Heart left ventricle (tissue), 16 donors: ENCODE measurements at regions not wholly inside any gene's neighbourhood (a gene's known extent, or its start where the extent isn't known, plus 50 kb on each side); places are given as distances from the start of the nearest gene placed in this dataset.

Experiments
- ATAC-seq, 4 donors: fragments of 200-7000 bp; cut with Tn5 transposase; one replicate each; pipeline ENCODE4 v1.9.1; 2020 to 2022; ENCODE audit warnings: moderate library complexity in 4 of 4, mild to moderate bottlenecking in 3 of 4, moderate number of reproducible peaks in 1 of 4
- DNase-seq, 5 donors: peaks; one replicate each; pipeline ENCODE4 v3.0.0-alpha.2; 2020
- H3K27ac ChIP-seq, 12 donors: fragments of 200-600 bp; sonication (generic) in 4 of 12; one replicate each; pipeline versions ENCODE4 v1.5.0 to v1.8.0; 2016 to 2022; ENCODE audit warnings: mild to moderate bottlenecking in 2 of 12
- H3K27me3 ChIP-seq, 9 donors: fragments of 200-600 bp; sonication (generic) in 2 of 9; one replicate each; pipeline versions ENCODE4 v1.5.1 to v1.8.0; 2016 to 2022; ENCODE audit warnings: mild to moderate bottlenecking in 3 of 9
- H3K36me3 ChIP-seq, 9 donors: fragments of 200-600 bp; sonication (generic) in 2 of 9; one replicate each; pipeline versions ENCODE4 v1.5.0 to v1.8.0; 2018 to 2022; ENCODE audit warnings: mild to moderate bottlenecking in 2 of 9
- H3K4me1 ChIP-seq, 12 donors: fragments of 200-600 bp; sonication (generic) in 4 of 12; one replicate each; pipeline versions ENCODE4 v1.5.0 to v1.8.0; 2016 to 2022; ENCODE audit warnings: mild to moderate bottlenecking in 3 of 12
- H3K4me3 ChIP-seq, 12 donors: fragments of 200-600 bp; sonication (generic) in 4 of 12; one replicate each; pipeline versions ENCODE4 v1.5.0 to v1.8.0; 2017 to 2022; ENCODE audit warnings: mild to moderate bottlenecking in 9 of 12, moderate library complexity in 4 of 12
- H3K9me3 ChIP-seq, 12 donors: fragments of 200-600 bp; sonication (generic) in 4 of 12; one replicate each; pipeline versions ENCODE4 v1.5.0 to v1.8.0; 2016 to 2022; ENCODE audit warnings: mild to moderate bottlenecking in 1 of 12
- POLR2A ChIP-seq, 2 donors: fragments of 450-650 bp; IDR thresholded peaks; one replicate each; pipeline ENCODE4 v1.6.1; 2017; ENCODE audit warnings: antibody characterized with exemption in 2 of 2, mild to moderate bottlenecking in 2 of 2, moderate library complexity in 2 of 2
- WGBS, 4 donors: extraction: QIAGEN DNeasy Blood & Tissue Kit in 2 of 4; methylation state at CpG; one replicate each; pipeline versions ENCODE4 v1.1.5 to v1.1.7; 2013 to 2018; 5-methylcytosine and 5-hydroxymethylcytosine counted together
- intact Hi-C, 10 donors: fragments of 100-400 bp; cut with DNase I; formaldehyde crosslinking; loops; one replicate each; pipeline versions ENCODE4 v1.11.1 to v1.14.2; 2022
- TF ChIP-seq, protein P1 (sequence below), 12 donors: fragments of 200-600 bp; sonication (generic) in 4 of 12; IDR thresholded peaks; one replicate each; pipeline versions ENCODE4 v1.5.0 to v1.8.0; 2018 to 2022; ENCODE audit warnings: antibody characterized with exemption in 12 of 12, mild to moderate bottlenecking in 5 of 12
- donor health status: ischemic (EF 13 %, LVEDD 7.1; RV severe dilation, severe dysfunction).
- donor health status: healthy with polysubstance abuse.
- donor health status: DM: no; HTN: yes; CAD: no.
- donor health status: DM: no; HTN: no; CAD: no.
- donor health status: ischemic (EF 25% LVEDD 6.9; RV normal size, moderate dysfunction).
- donor health status: ischemic (EF 25% LVEDD 5.7; RV mildly dilated, moderate dysfunction).
- donor health status: healthy.
- donor health status: DM: yes; HTN: yes; CAD: no.
- donor health status: ischemic (EF 35%, LVEDD 5.7; RV mildly dilated, moderate dysfunction).
- donor health status: nonischemic (EF 11% LVEDD 7.7; RV severe dilation, severe dysfunction).
- donor health status: DM: yes; HTN: yes; CAD: no.
- donor health status: PGD.
- donor health status: ischemic (EF 29% LVEDD 5.4; RV normal size, mild dysfunction).
- donor health status: nonischemic (EF 23%, LVEDD 6.1; RV moderate dilation, normal function).

GRCh38 chr20:12203399-12203798, 285.7 kb downstream of the BTBD3 start:
- no peaks in the 10 kb centered on the region for H3K36me3 ChIP-seq
- intact Hi-C loops, result loop anchor here in 6 of 10 donors (10.0 kb wide), 3 partner anchors 189 to 529 kb away; partner anchors contain the start of gene BTBD3 (in 1 of the 6)
- DNase-seq (no peak), ATAC-seq (no peak)
- TF ChIP-seq, protein P1, sequence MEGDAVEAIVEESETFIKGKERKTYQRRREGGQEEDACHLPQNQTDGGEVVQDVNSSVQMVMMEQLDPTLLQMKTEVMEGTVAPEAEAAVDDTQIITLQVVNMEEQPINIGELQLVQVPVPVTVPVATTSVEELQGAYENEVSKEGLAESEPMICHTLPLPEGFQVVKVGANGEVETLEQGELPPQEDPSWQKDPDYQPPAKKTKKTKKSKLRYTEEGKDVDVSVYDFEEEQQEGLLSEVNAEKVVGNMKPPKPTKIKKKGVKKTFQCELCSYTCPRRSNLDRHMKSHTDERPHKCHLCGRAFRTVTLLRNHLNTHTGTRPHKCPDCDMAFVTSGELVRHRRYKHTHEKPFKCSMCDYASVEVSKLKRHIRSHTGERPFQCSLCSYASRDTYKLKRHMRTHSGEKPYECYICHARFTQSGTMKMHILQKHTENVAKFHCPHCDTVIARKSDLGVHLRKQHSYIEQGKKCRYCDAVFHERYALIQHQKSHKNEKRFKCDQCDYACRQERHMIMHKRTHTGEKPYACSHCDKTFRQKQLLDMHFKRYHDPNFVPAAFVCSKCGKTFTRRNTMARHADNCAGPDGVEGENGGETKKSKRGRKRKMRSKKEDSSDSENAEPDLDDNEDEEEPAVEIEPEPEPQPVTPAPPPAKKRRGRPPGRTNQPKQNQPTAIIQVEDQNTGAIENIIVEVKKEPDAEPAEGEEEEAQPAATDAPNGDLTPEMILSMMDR (IDR thresholded peaks at IDR 0.05), result no peak
- TF ChIP-seq POLR2A (IDR thresholded peaks at IDR 0.05), result no peak
- peaks cover 0 to 3% (median 0%) of the 10 kb centered on the region in 12 donors for H3K4me1 ChIP-seq
- no peak overlapping the region for H3K4me3 ChIP-seq
- no peaks in the 10 kb centered on the region for H3K27me3 ChIP-seq
- peaks cover 0 to 26% (median 4%) of the 10 kb centered on the region in 12 donors for H3K9me3 ChIP-seq
- H3K27ac ChIP-seq, result no peak overlapping the region

DNA sequence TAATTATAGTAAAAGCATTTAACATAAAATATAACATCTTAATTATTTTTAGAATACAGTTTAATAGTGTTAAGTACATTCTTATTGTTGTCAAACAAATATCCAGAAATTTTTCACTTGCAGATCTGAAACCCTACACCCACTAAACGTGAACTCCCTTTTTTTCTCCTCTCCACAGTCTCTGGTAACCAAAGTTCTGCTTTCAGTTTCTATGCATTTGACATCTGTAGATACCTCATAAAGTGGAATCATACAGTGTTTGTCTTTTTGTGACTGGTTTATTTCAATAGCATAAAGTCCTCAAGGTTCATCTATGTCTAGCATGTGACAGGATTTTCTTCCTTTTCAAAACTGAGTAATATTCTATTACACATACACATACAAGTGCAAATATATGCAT, 286.3 kb downstream of the BTBD3 start:
- TF ChIP-seq POLR2A (IDR thresholded peaks at IDR 0.05), result no peak
- TF ChIP-seq, protein P1 (IDR thresholded peaks at IDR 0.05), result no peak
- no peak overlapping the region for H3K4me3 ChIP-seq
- peaks cover 0 to 3% (median 0%) of the 10 kb centered on the region in 12 donors for H3K4me1 ChIP-seq
- DNase-seq (no peak), ATAC-seq (no peak)
- intact Hi-C loops, result loop anchor here in 6 of 10 donors (10.0 kb wide), 3 partner anchors 189 to 529 kb away; partner anchors contain the start of gene BTBD3 (in 1 of the 6)
- H3K9me3 ChIP-seq, result peaks cover 0 to 26% (median 4%) of the 10 kb centered on the region in 12 donors
- no peaks in the 10 kb centered on the region for H3K36me3 ChIP-seq
- H3K27ac ChIP-seq, result no peak overlapping the region
- 81 to 95% (median 86%) methylated on average over 1 of the region's 1 CpG for WGBS, 4 donors
- no peaks in the 10 kb centered on the region for H3K27me3 ChIP-seq

GRCh38 chr20:12207875-12208274, 290.2 kb downstream of the BTBD3 start:
- H3K36me3 ChIP-seq, result no peaks in the 10 kb centered on the region
- no peak overlapping the region for H3K27ac ChIP-seq
- DNase-seq, result no peak
- peaks cover 0 to 26% (median 4%) of the 10 kb centered on the region in 12 donors for H3K9me3 ChIP-seq
- H3K27me3 ChIP-seq, result no peaks in the 10 kb centered on the region
- peak in 1 of 4 donors; percentile 46 for ATAC-seq
- TF ChIP-seq, protein P1 (IDR thresholded peaks at IDR 0.05), result peak; percentile 27 to 71 (median 52)
- no peak for TF ChIP-seq POLR2A (IDR thresholded peaks at IDR 0.05)
- no peaks in the 10 kb centered on the region for H3K4me1 ChIP-seq
- 18 to 33% (median 23%) methylated on average over 1 of the region's 1 CpG for WGBS, 4 donors
- intact Hi-C loops, result loop anchor here in 9 of 10 donors (5.0 to 10.0 kb wide), 4 partner anchors 193 to 533 kb away; partner anchors contain the start of gene BTBD3 (in 1 of the 9)
- no peak overlapping the region for H3K4me3 ChIP-seq

- no peak overlapping the region for H3K27ac ChIP-seq
- H3K4me3 ChIP-seq, result no peak overlapping the region
- H3K9me3 ChIP-seq, result peaks cover 0 to 15% (median under 1%) of the 10 kb centered on the region in 12 donors
- DNase-seq, result no peak
- WGBS, 4 donors, result 89 to 93% (median 92%) methylated on average over 3 of the region's 3 CpGs
- no peak for ATAC-seq
- TF ChIP-seq POLR2A (IDR thresholded peaks at IDR 0.05), result no peak
- TF ChIP-seq, protein P1 (IDR thresholded peaks at IDR 0.05), result no peak
- H3K27me3 ChIP-seq, result no peaks in the 10 kb centered on the region
- H3K4me1 ChIP-seq, result no peaks in the 10 kb centered on the region
- H3K36me3 ChIP-seq, result no peaks in the 10 kb centered on the region
- intact Hi-C loops, result no loop called here
Observed at GRCh38 chr20:12210591-12210990, 292.9 kb downstream of the BTBD3 start.
